NCI-H748 treated with DMSO at 0.1 percent for 48 hours (cell line): ENCODE measurements at regions not wholly inside any gene's neighbourhood (a gene's known extent, or its start where the extent isn't known, plus 50 kb on each side); places are given as distances from the start of the nearest gene placed in this dataset.

Experiments
- DNase-seq: peaks from one replicate; lab custom pipeline; 2025; lab: John Stamatoyannopoulos, UW

- no peak for DNase-seq
Measured at GRCh38 chr1:209064850-209065706, 518.4 kb upstream of the CAMK1G start.

DNA sequence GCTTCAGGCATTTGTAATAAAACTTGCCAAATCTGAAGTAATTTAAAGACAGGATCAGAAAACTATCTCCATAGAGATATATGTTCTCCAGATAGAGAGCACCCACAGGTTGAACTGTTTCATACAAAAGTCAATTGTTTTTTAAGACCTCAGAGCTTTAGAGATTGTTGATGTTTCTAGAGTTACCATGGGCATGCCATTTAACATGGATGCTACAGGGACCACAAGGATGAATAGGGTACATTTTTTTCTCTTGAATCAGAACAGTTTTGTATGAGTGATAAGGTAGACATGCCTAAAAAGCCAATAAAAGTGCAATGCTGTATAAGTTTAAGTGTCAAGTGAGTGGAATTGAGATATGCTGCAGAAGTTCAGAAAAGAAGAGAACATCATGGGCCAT is 511.0 kb upstream of the CAMK1G start:
- DNase-seq: no peak

GRCh38 chr1:209073879-209074278 is 509.6 kb upstream of the CAMK1G start:
- no peak for DNase-seq

GRCh38 chr1:209074575-209075250 is 508.8 kb upstream of the CAMK1G start:
- DNase-seq: no peak

- DNase-seq: no peak
Measured at GRCh38 chr1:209076688-209077087, 506.8 kb upstream of the CAMK1G start.

GRCh38 chr1:209080170-209080781 is 503.2 kb upstream of the CAMK1G start:
- no peak for DNase-seq

GRCh38 chr1:209086486-209087192 is 496.9 kb upstream of the CAMK1G start:
- DNase-seq: no peak

DNA sequence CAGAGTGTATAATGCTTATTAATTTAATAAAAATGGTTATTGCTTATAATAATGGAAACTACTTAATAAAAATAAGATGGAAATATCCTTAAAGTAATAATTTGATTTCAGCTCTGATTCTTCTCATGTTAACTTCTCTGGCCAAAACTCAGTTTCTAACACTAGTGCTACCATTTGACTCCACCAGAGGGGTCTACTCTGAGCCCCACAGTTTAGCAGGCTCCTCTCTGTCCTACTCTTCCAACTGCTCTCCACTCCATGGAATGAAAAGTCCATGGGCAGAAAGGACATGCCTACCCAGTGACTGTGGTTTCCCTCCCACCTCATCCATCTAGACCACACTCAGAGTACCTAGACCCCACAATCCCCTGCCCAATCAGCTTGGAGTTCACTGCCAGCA is 489.1 kb upstream of the CAMK1G start:
- DNase-seq: no peak

DNA sequence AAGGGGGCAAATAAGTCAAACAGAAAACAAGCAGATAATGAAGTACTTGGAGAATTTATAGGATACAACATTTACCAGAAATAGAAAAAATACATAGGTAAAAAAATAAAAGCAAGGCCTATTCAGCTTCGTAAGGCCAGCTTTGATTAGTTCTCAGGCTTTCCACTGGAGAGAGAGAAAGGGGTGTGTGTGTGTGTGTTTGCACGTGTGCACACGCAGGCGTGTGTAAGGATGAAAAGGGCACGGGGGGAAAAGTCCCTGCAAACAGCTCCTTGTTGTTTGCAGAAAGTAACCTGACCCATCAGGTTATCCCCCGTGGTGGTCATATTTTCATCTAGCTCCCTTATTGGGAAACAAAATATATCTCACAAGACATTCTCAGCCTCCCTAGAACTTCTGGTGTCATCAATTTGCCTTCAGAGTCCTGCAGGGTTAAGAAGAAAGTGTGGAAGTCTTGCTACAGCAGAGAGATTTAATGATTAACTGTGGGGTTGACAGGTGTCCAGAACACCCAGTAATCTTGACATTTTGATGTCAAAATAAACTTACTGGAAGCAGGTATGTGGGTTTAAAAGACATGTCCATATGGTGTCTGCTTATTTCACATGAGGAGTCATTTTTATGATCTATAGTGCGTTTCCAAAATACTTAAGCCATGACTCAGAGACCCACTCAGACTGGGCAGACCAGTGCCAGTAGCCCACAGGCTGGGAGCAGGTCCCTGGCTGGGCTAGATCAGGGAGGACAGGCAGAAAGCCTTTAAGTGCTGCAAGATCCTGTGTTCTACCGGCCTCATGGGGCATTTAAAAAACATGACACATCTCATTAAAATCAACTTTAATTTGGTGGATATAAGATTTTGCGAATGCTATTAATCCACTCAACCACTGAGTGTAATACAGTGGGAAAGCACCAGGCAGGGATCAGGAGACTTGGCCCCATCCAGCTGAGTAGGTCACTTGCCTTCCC is 487.6 kb upstream of the CAMK1G start:
- DNase-seq: no peak

DNA sequence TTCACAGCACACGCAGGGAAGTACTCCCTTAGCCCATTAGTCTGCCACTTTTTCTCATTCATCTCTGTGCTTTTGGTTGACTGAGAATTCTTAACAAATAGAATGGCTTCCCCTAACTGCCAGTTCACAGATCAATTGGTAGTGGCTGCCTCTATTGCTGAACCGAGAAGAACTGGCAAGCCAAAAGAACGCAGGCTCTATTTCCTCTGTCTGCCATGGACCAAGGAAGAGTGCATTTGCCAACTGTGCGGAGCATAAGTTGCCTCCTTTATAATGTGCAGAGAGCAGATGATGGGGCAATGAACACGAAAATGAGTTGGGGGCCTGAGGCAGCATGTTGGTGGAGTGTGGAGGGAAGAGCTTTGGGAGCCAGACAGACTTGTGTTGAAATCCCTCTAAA is 483.1 kb upstream of the CAMK1G start:
- DNase-seq: no peak

DNA sequence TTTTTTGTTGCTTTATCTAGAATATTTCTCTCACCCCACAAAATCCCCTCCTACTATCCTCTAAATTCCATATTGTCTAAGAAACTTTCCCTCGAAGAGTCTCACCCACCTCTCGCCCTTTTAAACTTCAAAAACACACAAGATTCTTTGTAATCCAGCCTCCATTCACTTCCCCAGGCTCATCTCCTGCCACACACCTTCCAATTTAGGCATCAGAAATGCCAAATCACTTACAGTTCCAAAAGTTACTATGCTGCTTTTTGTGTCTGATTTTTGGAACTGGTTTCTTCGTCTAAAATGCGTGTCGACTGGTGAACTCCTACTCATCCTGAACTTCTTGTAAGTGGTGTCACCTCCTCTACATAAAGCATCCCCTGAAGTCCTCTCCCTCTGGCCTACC is 482.4 kb upstream of the CAMK1G start:
- no peak for DNase-seq

DNA sequence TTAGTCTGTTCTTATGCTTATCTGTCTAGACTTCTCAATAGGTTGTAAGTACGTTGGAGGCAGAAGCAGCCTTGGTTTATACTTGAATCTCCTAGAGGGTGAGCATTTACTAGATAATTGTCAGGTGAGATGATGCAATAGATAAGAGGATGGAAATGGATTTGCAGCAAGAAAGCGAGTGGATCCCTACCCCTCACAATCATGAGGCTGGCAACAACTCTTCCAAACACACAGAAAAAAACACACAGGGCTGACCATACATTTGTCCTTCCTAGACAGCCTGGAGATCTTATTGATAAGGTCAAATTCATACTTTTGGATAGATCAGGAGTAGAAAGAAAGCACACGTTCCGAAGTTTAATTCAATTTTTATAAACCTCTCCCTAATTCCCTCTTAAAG is 481.4 kb upstream of the CAMK1G start:
- DNase-seq: no peak

DNA sequence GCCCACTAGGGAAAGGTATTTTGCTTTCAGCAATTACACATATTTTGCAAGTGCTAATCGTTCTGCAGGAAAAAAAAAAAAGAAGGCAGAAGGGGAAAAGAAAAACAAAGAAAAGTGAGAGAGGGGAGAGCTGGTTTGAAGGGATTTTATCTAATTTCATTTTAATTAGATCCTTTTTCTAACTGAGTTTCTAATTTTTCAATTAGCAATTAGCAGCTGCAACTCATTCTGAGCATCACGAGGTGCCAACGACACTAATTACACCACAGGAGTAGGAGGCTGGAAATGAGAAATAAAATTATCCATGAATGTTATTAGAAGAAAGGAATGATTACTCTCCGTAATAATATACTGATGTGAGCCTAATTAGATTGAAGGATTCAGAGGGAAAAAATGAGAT is 481.0 kb upstream of the CAMK1G start:
- no peak for DNase-seq

DNA sequence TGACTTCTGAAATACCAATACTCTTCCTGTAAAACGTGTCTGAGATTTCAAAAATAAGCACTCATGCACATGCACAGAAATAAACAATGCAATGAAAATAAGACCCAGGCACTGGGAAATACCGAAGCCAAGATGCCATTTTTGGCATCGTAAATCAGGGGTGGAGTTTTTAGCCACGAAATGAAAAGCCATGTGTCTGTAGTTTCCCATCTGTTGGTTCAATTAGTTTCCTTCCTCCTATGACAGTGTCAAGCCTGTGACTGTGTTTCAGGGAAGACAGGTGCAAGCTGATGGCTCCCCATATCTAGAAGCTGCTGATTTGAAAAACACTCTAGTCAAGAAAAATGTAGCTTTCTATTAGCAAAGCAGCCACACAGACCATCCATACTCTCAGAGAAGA is 480.4 kb upstream of the CAMK1G start:
- no peak for DNase-seq

DNA sequence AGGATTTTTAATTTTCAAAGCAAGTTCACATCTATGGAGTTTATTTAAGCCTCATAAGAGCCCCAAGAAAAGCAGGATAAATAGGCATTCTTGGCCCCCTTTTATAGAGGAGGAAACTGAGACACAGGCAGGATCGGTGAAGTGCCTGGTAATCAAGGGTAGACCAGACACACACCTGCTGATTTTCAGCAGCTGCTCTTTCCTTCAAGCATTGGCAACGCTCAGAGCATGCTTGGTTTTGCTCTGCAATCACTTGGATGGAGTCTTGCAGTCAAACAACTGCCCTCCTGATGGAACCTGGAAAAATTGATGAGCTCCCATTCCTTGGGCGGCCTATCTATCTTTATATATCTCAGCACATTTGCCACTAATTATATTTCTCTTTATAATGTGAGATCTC is 478.9 kb upstream of the CAMK1G start:
- DNase-seq: no peak

DNA sequence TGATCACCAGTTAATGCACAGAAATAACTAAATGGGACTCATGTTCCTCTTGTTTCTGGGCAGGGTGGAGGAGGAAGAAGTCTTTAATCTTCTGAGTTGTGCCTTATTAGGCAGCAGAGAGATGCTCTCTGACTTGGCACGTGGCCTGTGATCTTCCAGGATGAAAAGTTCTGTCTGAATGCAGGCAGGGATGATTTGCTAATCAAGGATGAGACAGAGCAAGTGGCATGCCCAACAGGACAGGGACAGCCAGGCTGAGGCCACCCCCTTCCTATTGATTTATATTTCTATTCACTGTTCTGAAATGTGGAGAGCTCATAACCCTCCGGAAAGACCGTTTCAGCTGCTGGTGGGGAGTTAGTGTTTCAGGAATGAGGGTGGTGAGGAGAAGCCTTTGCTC is 477.8 kb upstream of the CAMK1G start:
- DNase-seq: no peak

- no peak for DNase-seq
Measured at GRCh38 chr1:209106237-209106741, 477.2 kb upstream of the CAMK1G start.

DNA sequence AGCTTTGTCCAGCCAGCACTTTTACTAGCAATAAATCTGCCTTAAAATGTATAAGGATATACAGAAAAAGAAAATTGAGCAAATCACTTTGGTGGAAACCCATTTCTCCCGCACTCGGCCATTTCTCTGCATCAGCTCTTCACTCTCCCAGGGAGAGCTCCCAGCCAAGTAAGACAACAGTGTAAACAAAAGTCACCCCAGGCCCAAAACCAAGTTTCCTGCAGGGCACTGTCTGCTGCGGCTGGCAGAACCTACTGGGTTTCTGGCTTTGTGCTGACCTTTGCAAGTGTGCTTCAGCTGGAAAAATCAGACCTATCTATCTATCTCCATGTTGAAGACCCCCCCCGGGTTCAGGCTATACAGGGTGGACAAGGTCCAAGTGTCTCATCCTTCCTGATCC is 476.7 kb upstream of the CAMK1G start:
- no peak for DNase-seq

GRCh38 chr1:209107535-209107934 is 476.0 kb upstream of the CAMK1G start:
- DNase-seq: no peak

- DNase-seq: no peak
Measured at GRCh38 chr1:209109001-209109785, 474.3 kb upstream of the CAMK1G start.
